Testis (tissue), 2 donors: ENCODE measurements at regions not wholly inside any gene's neighbourhood (a gene's known extent, or its start where the extent isn't known, plus 50 kb on each side); places are given as distances from the start of the nearest gene placed in this dataset.

Experiments used
- POLR2A ChIP-seq: fragments of 450-650 bp; IDR thresholded peaks from one replicate; pipeline ENCODE4 v1.6.1; 2017; ENCODE audit warnings: antibody characterized with exemption, mild to moderate bottlenecking, moderate library complexity
- TF ChIP-seq, protein P1 (sequence below), 3 experiments: fragments of 450-650 bp in 2 of 3; fragments of 200-600 bp in 1 of 3; sonication (generic) in 1 of 3; IDR thresholded peaks; one replicate each; pipeline ENCODE4 v1.5.1; 2016 to 2019; ENCODE audit warnings: antibody characterized with exemption in 3 of 3, mild to moderate bottlenecking in 2 of 3, moderate library complexity in 1 of 3

DNA sequence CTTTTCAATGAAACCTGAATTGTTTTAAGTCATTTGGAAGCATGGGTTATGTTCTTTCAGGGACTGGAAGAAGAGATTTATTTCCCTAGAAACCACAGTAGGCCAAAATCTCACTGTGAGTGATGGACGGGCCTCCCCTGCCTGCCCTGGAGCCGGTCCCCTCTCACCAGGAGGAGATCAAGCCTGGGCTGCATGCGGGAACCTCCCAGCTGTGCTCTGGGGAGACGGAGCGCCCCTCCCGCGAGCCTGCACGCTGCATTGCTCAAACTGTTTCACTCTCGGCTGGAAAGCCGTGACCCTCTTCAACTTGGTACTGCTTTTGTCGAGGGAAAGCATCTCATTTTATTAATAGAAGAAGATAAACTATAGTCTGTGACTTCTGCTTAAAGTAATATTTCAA, 85.4 kb downstream of the IRX2 start:
- TF ChIP-seq, protein P1, sequence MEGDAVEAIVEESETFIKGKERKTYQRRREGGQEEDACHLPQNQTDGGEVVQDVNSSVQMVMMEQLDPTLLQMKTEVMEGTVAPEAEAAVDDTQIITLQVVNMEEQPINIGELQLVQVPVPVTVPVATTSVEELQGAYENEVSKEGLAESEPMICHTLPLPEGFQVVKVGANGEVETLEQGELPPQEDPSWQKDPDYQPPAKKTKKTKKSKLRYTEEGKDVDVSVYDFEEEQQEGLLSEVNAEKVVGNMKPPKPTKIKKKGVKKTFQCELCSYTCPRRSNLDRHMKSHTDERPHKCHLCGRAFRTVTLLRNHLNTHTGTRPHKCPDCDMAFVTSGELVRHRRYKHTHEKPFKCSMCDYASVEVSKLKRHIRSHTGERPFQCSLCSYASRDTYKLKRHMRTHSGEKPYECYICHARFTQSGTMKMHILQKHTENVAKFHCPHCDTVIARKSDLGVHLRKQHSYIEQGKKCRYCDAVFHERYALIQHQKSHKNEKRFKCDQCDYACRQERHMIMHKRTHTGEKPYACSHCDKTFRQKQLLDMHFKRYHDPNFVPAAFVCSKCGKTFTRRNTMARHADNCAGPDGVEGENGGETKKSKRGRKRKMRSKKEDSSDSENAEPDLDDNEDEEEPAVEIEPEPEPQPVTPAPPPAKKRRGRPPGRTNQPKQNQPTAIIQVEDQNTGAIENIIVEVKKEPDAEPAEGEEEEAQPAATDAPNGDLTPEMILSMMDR (IDR thresholded peaks at IDR 0.05) = no peak
- TF ChIP-seq POLR2A = no peak
